Iris pigment epithelial cell (primary cell): ENCODE measurements at regions not wholly inside any gene's neighbourhood (a gene's known extent, or its start where the extent isn't known, plus 50 kb on each side); places are given as distances from the start of the nearest gene placed in this dataset.
"Not testable (repeated sequence)": the region's sequence is repeated elsewhere in the genome, so short reads cannot be mapped to it uniquely, and the experiment has no call there.

Experiments used
- DNase-seq: peaks from one replicate; pipeline ENCODE4 v3.0.0-alpha.2; 2011; ENCODE audit warnings: low read depth

DNA sequence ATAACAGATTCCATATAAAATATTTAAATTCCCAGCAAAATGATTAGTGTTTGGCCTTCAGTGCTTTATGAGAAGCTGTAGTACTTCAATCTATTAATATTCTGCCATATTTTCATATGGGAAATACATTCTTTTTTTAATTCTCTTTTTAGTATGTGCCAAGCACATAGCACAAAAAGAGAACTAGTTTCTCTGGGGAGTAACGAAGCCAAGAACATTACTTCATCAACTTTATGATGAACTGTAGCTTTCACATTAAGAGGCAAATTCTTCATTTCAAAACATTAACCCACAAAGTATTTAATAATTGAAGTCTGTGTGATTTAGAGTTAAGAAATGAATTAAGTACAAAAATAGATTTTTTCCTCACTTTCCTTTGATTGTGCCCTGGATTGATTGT, 281.0 kb upstream of the EYS start:
- DNase-seq, result no peak

- DNase-seq, result no peak
Measured at GRCh38 chr6:65984089-65984488, 277.1 kb upstream of the EYS start.

DNA sequence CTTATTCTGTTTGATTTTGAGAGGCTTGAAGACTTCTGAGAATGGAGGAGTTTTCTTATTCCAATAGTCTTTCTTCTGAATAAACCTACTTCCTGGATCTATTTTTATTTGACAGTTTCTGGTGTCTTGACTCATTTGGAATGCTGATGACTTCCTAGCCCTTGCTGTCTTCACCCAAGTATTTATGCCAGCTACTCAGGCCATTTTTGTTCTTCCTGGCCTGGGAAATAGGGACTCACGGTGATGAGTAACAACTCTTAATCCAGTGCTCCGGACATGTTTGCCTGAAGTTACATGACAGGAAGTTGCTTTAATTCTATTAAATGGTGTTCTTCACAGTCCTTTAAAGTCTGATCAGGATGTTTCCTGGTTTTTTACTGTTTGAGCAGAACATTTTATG, 272.1 kb upstream of the EYS start:
- no peak for DNase-seq

GRCh38 chr6:65971252-65971651, 264.2 kb upstream of the EYS start:
- DNase-seq, result not testable (repeated sequence)

GRCh38 chr6:65964261-65964660, 257.2 kb upstream of the EYS start:
- no peak for DNase-seq

DNA sequence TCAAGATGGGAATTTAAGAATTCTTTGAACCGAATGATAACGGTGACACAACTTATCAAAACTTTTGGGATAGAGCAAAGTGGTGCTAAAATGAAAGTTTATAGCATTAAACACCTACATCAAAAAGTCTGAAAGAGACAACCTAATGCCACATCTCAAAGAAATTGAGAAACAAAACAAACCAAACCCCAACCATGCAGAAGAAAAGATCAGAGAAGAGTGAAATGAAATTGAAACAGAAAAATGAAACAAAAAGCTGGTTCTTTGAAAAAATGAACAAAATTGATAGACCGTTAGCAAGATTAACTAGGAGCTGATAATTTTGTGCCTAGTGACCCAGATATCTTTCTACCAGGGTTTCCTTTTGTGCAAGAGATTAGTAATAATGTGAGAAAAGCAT, 248.0 kb upstream of the EYS start:
- DNase-seq, result no peak

- no peak for DNase-seq
Measured at GRCh38 chr6:65948062-65948461, 241.0 kb upstream of the EYS start.

GRCh38 chr6:65943548-65943947, 236.5 kb upstream of the EYS start:
- DNase-seq, result no peak

DNA sequence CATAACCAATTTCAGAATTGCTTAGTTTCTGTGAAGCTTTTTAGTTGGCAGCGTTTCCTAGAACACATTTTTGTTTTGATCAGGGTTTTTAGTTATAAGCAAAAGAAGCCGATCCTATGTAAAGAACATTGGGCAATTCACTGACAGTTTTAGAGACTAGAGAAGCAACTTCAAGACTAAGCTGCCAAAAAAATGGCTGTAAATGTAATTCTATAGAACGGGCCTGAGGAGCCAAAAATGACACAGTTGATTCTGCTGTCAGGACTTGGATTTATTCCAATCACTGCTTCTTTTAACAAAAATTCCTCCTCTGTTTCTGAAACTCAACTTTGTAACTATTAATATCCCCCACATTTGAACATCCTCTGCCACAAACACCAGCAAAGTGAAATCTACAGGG, 236.0 kb upstream of the EYS start:
- no peak for DNase-seq

DNA sequence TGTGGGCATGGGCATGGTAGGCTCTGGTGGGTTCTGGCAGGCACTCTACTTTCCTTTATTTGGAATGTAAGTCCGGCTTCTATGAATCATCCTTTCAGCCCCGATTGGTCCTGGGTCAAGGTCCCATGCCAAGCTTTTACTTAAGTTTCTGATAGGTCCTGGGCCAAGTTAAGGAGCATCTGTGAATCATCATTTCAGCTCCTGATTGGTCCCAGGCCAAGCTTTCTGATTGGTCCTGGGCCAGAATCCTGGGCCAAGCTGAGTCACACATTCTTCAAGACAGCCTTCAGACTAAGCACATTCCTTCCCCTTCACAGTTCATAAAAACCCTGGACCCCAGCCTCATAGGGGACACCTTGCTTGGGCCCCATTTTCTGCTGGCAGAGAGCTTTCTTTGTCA, 231.0 kb upstream of the EYS start:
- peak; percentile 1 for DNase-seq

- no peak for DNase-seq
Measured at GRCh38 chr6:65935412-65935811, 228.4 kb upstream of the EYS start.

GRCh38 chr6:65933390-65933789, 226.4 kb upstream of the EYS start:
- DNase-seq, result no peak

GRCh38 chr6:65927141-65927540, 220.1 kb upstream of the EYS start:
- no peak for DNase-seq

- no peak for DNase-seq
Measured at GRCh38 chr6:65924411-65924810, 217.4 kb upstream of the EYS start.

DNA sequence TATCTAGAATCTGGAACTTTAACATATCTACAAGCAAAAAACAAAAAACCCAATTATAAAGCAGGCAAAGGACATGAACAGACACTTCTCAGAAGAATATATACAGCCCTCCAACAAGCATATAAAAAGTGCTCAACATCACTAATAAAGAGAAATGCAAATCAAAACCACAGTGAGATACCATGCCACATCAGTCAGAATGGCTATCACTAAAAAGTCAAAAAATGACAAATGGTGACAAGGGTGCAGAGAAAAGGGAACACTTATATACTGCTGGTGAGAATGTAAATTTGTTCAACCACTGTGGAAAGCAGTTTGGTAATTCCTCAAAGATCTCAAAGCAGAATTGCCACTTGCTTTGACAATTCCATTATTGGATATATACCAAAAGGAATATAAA, 215.0 kb upstream of the EYS start:
- DNase-seq, result no peak

GRCh38 chr6:65908065-65908464, 201.0 kb upstream of the EYS start:
- no peak for DNase-seq

- DNase-seq, result no peak
Measured at GRCh38 chr6:65903992-65904391, 197.0 kb upstream of the EYS start.

GRCh38 chr6:65900928-65901327, 193.9 kb upstream of the EYS start:
- no peak for DNase-seq

- no peak for DNase-seq
Measured at GRCh38 chr6:65896140-65896539, 189.1 kb upstream of the EYS start.

- DNase-seq, result no peak
Measured at GRCh38 chr6:65876668-65877067, 169.6 kb upstream of the EYS start.

DNA sequence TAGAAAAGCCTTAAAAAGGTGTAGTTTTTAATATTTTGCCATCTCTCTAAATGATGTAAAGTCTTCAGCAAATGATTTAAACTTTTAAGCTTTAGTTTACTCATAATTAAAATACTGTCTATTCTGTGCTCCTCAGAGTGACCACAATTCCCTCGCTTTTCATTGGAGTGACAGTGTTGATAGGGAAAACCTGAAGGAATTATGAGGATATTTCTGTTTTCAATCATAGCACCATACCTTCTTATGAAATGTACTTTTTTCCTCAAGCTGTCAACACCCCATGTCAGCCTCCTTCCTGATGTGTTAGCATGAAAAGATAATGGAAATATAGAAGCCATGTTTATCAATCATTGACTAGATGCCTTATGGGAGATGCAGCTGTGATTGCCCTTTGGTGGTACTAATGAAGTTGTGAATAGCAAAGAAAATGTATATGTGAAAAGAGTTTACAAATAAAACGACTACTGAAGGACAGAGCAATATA, 145.4 kb upstream of the EYS start:
- DNase-seq, result no peak

GRCh38 chr6:65830151-65830550, 123.1 kb upstream of the EYS start:
- DNase-seq, result no peak

DNA sequence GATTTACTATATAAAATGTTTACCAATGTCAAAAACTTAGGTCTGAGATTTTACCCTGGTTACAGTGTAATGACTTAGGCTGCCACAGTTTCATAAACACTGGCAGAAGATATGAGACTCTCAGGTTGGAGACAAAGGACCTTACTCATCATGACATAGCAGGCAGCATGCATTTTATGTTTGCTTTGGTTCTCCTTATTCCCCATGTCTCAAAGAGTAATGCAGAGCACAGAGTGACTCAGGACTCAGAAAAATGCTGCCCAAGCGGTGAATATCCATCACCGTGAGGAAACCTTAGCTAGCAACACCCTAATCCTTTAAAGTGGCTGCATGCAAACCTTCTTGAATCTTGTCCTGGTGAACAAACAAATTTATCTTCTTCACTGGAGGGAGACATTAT, 112.1 kb upstream of the EYS start:
- DNase-seq, result no peak

- DNase-seq, result no peak
Measured at GRCh38 chr6:65818576-65818975, 111.5 kb upstream of the EYS start.

DNA sequence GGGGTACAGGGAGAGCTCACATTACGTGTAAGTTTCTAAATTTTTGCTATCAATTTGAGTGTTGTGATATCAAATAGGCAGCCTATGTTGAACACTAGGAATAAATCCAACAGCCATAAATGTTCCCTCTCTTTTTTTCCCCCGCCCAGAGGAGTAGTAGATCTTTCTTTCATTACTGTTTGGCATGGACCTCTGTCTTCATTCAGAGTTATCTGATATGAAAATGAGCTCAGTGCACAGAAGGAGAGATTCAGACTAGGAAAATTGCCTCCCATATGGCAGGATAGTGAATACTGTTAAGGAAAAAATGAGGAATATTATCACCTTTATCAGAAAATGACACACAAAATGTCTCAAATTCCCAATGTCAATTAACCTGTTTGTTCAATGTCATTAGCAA, 110.0 kb upstream of the EYS start:
- no peak for DNase-seq
